ENCODE measurements at regions not wholly inside any gene's neighbourhood (a gene's known extent, or its start where the extent isn't known, plus 50 kb on each side); places are given as distances from the start of the nearest gene placed in this dataset.

- TF ChIP-seq POLR2AphosphoS5 (IDR thresholded peaks at IDR 0.05; ENCODE audit: low read depth) (no peak), EZH2phosphoT487 (IDR thresholded peaks at IDR 0.05; ENCODE audit: unreplicated experiment) (no peak), NANOG (IDR thresholded peaks at IDR 0.05; ENCODE audit: borderline replicate concordance) (no peak), JUNB (IDR thresholded peaks at IDR 0.05; ENCODE audit: unreplicated experiment) (no peak)
These were observed 878.0 kb upstream of the GOT2 start (continued) for GRCh38 chr16:59612094-59612493.

DNA sequence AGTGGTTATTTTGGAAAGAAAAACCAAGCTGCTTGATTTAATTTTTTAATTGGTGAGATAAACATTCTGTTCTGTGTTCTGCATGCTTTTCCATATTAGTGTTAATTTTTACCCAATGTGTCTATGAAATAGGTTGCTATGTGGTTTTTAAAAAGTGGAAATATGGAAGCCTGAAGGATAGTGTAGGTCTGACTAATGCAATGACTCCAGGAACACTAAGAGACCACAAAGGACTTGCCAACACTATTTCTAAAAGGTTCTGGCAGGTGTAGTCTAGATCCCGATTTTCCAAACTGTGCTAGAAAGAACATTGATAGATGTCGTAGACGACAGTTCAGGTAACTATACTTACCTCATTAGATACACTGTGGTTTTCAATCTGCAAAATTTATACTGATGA, 877.4 kb upstream of the GOT2 start:
- H3K27ac Mint-ChIP-seq: no peak overlapping the region
- H2AFZ ChIP-seq: no peak overlapping the region
- H3K27ac ChIP-seq (ENCODE audit: low read depth): no peak overlapping the region
- peaks cover 17% of the 10 kb centered on the region; the same call in 1 of the 2 replicates for H3K4me1 ChIP-seq (ENCODE audit: insufficient read depth)
- no peaks in the 10 kb centered on the region for H3F3A ChIP-seq (replicated peaks; ENCODE audit: low read depth)
- DNase-seq (ENCODE audit: low spot score) (no peak), ATAC-seq (no peak)
- H3K4me3 Mint-ChIP-seq: no peak overlapping the region
- H3K4me3 ChIP-seq: no peak overlapping the region
- no peaks in the 10 kb centered on the region for H3K27me3 ChIP-seq (ENCODE audit: insufficient read depth)
- H3K27me3 Mint-ChIP-seq (ENCODE audit: insufficient read depth, low read depth, poor library complexity): peaks cover 2% of the 10 kb centered on the region
- H3K79me2 ChIP-seq (replicated peaks; ENCODE audit: insufficient read depth): no peaks in the 10 kb centered on the region
- no peaks in the 10 kb centered on the region for H3K36me3 Mint-ChIP-seq (ENCODE audit: low read depth)
- H3K36me3 ChIP-seq (ENCODE audit: insufficient read depth): no peaks in the 10 kb centered on the region
- H4K20me1 ChIP-seq (replicated peaks; ENCODE audit: insufficient read depth): no peaks in the 10 kb centered on the region
- H3K9me2 ChIP-seq (ENCODE audit: insufficient read depth): 0 out of 2 replicates have a peak, but pooled peaks cover 7% of the 10 kb centered on the region
- H3K9me3 Mint-ChIP-seq: no peaks in the 10 kb centered on the region
- H3K4me2 ChIP-seq: no peak overlapping the region
- peaks cover 25% of the 10 kb centered on the region for H3K4me1 Mint-ChIP-seq
- TF ChIP-seq POLR2AphosphoS5 (IDR thresholded peaks at IDR 0.05; ENCODE audit: low read depth) (no peak), JUNB (IDR thresholded peaks at IDR 0.05; ENCODE audit: unreplicated experiment) (no peak), EZH2phosphoT487 (IDR thresholded peaks at IDR 0.05; ENCODE audit: unreplicated experiment) (no peak), ZNF462 (CRISPR knock-in tag; IDR thresholded peaks at IDR 0.05) (no peak), ZNF114 (CRISPR knock-in tag; IDR thresholded peaks at IDR 0.05) (no peak), CREB1 (CRISPR knock-in tag; IDR thresholded peaks at IDR 0.05; ENCODE audit: low read depth) (no peak), NANOG (IDR thresholded peaks at IDR 0.05; ENCODE audit: borderline replicate concordance) (no peak), STAT1 (IDR thresholded peaks at IDR 0.05; ENCODE audit: unreplicated experiment) (no peak), EZH2 (IDR thresholded peaks at IDR 0.05; ENCODE audit: low read depth, unreplicated experiment) (no peak), ZNF331 (CRISPR knock-in tag; IDR thresholded peaks at IDR 0.05; ENCODE audit: low read depth) (no peak)
- TF ChIP-seq, protein P1, sequence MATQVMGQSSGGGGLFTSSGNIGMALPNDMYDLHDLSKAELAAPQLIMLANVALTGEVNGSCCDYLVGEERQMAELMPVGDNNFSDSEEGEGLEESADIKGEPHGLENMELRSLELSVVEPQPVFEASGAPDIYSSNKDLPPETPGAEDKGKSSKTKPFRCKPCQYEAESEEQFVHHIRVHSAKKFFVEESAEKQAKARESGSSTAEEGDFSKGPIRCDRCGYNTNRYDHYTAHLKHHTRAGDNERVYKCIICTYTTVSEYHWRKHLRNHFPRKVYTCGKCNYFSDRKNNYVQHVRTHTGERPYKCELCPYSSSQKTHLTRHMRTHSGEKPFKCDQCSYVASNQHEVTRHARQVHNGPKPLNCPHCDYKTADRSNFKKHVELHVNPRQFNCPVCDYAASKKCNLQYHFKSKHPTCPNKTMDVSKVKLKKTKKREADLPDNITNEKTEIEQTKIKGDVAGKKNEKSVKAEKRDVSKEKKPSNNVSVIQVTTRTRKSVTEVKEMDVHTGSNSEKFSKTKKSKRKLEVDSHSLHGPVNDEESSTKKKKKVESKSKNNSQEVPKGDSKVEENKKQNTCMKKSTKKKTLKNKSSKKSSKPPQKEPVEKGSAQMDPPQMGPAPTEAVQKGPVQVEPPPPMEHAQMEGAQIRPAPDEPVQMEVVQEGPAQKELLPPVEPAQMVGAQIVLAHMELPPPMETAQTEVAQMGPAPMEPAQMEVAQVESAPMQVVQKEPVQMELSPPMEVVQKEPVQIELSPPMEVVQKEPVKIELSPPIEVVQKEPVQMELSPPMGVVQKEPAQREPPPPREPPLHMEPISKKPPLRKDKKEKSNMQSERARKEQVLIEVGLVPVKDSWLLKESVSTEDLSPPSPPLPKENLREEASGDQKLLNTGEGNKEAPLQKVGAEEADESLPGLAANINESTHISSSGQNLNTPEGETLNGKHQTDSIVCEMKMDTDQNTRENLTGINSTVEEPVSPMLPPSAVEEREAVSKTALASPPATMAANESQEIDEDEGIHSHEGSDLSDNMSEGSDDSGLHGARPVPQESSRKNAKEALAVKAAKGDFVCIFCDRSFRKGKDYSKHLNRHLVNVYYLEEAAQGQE (IDR thresholded peaks at IDR 0.05; ENCODE audit: unreplicated experiment): no peak
- TF ChIP-seq, protein P2, sequence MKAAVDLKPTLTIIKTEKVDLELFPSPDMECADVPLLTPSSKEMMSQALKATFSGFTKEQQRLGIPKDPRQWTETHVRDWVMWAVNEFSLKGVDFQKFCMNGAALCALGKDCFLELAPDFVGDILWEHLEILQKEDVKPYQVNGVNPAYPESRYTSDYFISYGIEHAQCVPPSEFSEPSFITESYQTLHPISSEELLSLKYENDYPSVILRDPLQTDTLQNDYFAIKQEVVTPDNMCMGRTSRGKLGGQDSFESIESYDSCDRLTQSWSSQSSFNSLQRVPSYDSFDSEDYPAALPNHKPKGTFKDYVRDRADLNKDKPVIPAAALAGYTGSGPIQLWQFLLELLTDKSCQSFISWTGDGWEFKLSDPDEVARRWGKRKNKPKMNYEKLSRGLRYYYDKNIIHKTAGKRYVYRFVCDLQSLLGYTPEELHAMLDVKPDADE (IDR thresholded peaks at IDR 0.05): no peak
- TF ChIP-seq, protein P3, sequence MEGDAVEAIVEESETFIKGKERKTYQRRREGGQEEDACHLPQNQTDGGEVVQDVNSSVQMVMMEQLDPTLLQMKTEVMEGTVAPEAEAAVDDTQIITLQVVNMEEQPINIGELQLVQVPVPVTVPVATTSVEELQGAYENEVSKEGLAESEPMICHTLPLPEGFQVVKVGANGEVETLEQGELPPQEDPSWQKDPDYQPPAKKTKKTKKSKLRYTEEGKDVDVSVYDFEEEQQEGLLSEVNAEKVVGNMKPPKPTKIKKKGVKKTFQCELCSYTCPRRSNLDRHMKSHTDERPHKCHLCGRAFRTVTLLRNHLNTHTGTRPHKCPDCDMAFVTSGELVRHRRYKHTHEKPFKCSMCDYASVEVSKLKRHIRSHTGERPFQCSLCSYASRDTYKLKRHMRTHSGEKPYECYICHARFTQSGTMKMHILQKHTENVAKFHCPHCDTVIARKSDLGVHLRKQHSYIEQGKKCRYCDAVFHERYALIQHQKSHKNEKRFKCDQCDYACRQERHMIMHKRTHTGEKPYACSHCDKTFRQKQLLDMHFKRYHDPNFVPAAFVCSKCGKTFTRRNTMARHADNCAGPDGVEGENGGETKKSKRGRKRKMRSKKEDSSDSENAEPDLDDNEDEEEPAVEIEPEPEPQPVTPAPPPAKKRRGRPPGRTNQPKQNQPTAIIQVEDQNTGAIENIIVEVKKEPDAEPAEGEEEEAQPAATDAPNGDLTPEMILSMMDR (conservative IDR thresholded peaks at IDR 0.05; ENCODE audit: low read depth in 2 of 2): no peak
